Esophagus muscularis mucosa (tissue), 4 donors: ENCODE measurements at regions not wholly inside any gene's neighbourhood (a gene's known extent, or its start where the extent isn't known, plus 50 kb on each side); places are given as distances from the start of the nearest gene placed in this dataset.

ENCODE experiments used
- EP300 ChIP-seq: sonication (generic); formaldehyde crosslinking; IDR thresholded peaks from one replicate; pipeline ENCODE4 v1.6.1; 2017; ENCODE audit warnings: antibody characterized with exemption
- POLR2A ChIP-seq: fragments of 450-650 bp; IDR thresholded peaks from one replicate; pipeline ENCODE4 v1.6.1; 2017; ENCODE audit warnings: antibody characterized with exemption, moderate library complexity, mild to moderate bottlenecking, low read depth
- TF ChIP-seq, protein P1 (sequence below), 3 experiments: fragments of 200-600 bp in 2 of 3; fragments of 450-650 bp in 1 of 3; sonication (generic) in 2 of 3; IDR thresholded peaks; one replicate each; pipeline ENCODE4 v1.5.1; 2017 to 2019; ENCODE audit warnings: antibody characterized with exemption in 3 of 3, mild to moderate bottlenecking in 2 of 3, moderate library complexity in 1 of 3

DNA sequence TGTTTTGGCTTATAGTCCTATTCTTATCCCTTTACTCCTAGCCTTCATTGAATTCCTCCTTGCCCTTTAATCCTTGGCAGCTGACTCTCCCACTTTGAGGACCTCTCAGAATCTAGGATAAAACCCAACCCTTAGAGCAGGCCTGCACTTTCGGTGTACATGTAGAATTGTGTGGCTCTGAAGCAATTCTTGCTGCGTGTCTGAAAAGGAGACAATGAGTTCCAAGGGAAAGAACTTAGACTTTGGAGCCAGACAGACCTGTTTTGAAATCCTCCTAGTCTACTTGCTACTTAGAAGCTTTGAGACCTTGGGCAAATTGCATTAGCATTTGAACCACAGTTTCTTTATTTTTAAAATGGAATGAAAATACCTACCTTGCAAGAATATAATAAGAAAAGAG lies 175.2 kb downstream of the BEND2 start:
- TF ChIP-seq, protein P1, sequence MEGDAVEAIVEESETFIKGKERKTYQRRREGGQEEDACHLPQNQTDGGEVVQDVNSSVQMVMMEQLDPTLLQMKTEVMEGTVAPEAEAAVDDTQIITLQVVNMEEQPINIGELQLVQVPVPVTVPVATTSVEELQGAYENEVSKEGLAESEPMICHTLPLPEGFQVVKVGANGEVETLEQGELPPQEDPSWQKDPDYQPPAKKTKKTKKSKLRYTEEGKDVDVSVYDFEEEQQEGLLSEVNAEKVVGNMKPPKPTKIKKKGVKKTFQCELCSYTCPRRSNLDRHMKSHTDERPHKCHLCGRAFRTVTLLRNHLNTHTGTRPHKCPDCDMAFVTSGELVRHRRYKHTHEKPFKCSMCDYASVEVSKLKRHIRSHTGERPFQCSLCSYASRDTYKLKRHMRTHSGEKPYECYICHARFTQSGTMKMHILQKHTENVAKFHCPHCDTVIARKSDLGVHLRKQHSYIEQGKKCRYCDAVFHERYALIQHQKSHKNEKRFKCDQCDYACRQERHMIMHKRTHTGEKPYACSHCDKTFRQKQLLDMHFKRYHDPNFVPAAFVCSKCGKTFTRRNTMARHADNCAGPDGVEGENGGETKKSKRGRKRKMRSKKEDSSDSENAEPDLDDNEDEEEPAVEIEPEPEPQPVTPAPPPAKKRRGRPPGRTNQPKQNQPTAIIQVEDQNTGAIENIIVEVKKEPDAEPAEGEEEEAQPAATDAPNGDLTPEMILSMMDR (IDR thresholded peaks at IDR 0.05): no peak
- TF ChIP-seq EP300: no peak
- TF ChIP-seq POLR2A: no peak
